IPS DF 6.9 (cell line): ENCODE measurements at regions not wholly inside any gene's neighbourhood (a gene's known extent, or its start where the extent isn't known, plus 50 kb on each side); places are given as distances from the start of the nearest gene placed in this dataset.
"Not testable (repeated sequence)": the region's sequence is repeated elsewhere in the genome, so short reads cannot be mapped to it uniquely, and the experiment has no call there.

Source experiments
- DNase-seq: peaks from one replicate; pipeline ENCODE4 v3.0.0-alpha.2; 2013; ENCODE audit warnings: low read depth, low spot score
- H3K27ac ChIP-seq: one replicate; pipeline ENCODE4 v1.5.1; 2013; ENCODE audit warnings: low read length, control low read depth
- H3K27me3 ChIP-seq: 2 replicates; pipeline ENCODE4 v1.6.1; 2013; ENCODE audit warnings: mild to moderate bottlenecking, low read length; ENCODE audit not compliant: control insufficient read depth, insufficient read depth
- H3K36me3 ChIP-seq: 2 replicates; pipeline ENCODE4 v1.6.1; 2013; ENCODE audit warnings: low read length; ENCODE audit not compliant: control insufficient read depth, insufficient read depth
- H3K4me1 ChIP-seq: 2 replicates; pipeline ENCODE4 v1.6.1; 2013; ENCODE audit warnings: low read length; ENCODE audit not compliant: control insufficient read depth, insufficient read depth
- H3K4me3 ChIP-seq: 2 replicates; pipeline ENCODE4 v1.5.1; 2013; ENCODE audit warnings: mild to moderate bottlenecking, low read length
- H3K9me3 ChIP-seq: 2 replicates; pipeline ENCODE4 v1.6.1; 2013; ENCODE audit warnings: low read length, inconsistent platforms; ENCODE audit not compliant: control insufficient read depth, insufficient read depth
- whole genome bisulfite sequencing: extraction: QIAGEN DNeasy Blood & Tissue Kit; methylation state at CpG from one replicate; pipeline ENCODE4 v1.1.7; 2013; ENCODE audit warnings: mixed read lengths, missing lambda C conversion rate; ENCODE audit not compliant: insufficient read length, insufficient coverage; 5-methylcytosine and 5-hydroxymethylcytosine counted together

- no peak overlapping the region for H3K27ac ChIP-seq
- no CpG with 5 or more reads among the region's 4 CpGs for WGBS
Measured at GRCh38 chr13:60679131-60679530, 282.1 kb downstream of the TDRD3 start.

GRCh38 chr13:60671386-60671785 lies 274.4 kb downstream of the TDRD3 start:
- no peak overlapping the region for H3K27ac ChIP-seq
- no peak overlapping the region for H3K4me3 ChIP-seq
- H3K27me3 ChIP-seq, result no peaks in the 10 kb centered on the region
- no peaks in the 10 kb centered on the region; the same call in 1 of the 2 replicates for H3K9me3 ChIP-seq
- H3K4me1 ChIP-seq, result no peaks in the 10 kb centered on the region
- DNase-seq, result no peak
- H3K36me3 ChIP-seq, result no peaks in the 10 kb centered on the region

More at GRCh38 chr13:60679131-60679530, 282.1 kb downstream of the TDRD3 start:
- H3K4me3 ChIP-seq, result no peak overlapping the region
- H3K36me3 ChIP-seq, result no peaks in the 10 kb centered on the region
- no peaks in the 10 kb centered on the region; the same call in 1 of the 2 replicates for H3K9me3 ChIP-seq
- no peaks in the 10 kb centered on the region for H3K4me1 ChIP-seq
- DNase-seq, result no peak
- no peaks in the 10 kb centered on the region for H3K27me3 ChIP-seq

- Histone ChIP-seq H3K27me3 (no peaks in the 10 kb centered on the region), H3K27ac (no peak overlapping the region), H3K9me3 (no peaks in the 10 kb centered on the region), H3K4me1 (no peaks in the 10 kb centered on the region), H3K4me3 (no peak overlapping the region), H3K36me3 (no peaks in the 10 kb centered on the region)
- WGBS, result no CpG with 5 or more reads among the region's 4 CpGs
- DNase-seq, result no peak
Measured at GRCh38 chr13:60663788-60664187, 266.8 kb downstream of the TDRD3 start.

GRCh38 chr13:60662595-60662994 lies 265.6 kb downstream of the TDRD3 start:
- WGBS, result no CpG with 5 or more reads among the region's 1 CpG
- no peak overlapping the region for H3K4me3 ChIP-seq

DNA sequence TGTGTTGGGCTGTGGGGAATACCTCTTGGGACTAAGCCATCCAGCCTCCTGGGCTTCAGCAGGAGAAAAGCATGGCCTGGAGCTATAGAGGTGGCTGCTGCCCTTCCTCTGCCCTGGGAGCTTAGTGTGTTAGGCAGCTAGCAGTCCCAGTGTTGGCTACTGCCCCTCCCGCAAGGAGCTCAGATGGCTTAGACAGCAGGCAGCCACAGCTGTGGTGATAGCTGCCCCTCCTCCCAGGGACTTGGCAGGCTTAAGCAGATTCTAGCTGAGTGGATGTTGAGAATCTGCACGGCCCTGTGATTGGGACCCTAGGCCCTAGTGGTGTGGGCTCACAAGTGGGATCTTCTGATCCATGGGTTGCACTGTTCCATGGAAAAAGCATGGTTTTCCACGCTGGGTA lies 264.5 kb downstream of the TDRD3 start:
- H3K9me3 ChIP-seq, result no peaks in the 10 kb centered on the region
- DNase-seq, result no peak
- no peak overlapping the region for H3K27ac ChIP-seq
- H3K27me3 ChIP-seq, result no peaks in the 10 kb centered on the region
- H3K4me1 ChIP-seq, result peaks cover 1% of the 10 kb centered on the region
- no peaks in the 10 kb centered on the region for H3K36me3 ChIP-seq
- no CpG with 5 or more reads among the region's 3 CpGs for WGBS
- no peak overlapping the region for H3K4me3 ChIP-seq

More at GRCh38 chr13:60662595-60662994, 265.6 kb downstream of the TDRD3 start:
- Histone ChIP-seq H3K36me3 (no peaks in the 10 kb centered on the region), H3K9me3 (no peaks in the 10 kb centered on the region), H3K4me1 (no peaks in the 10 kb centered on the region), H3K27ac (no peak overlapping the region), H3K27me3 (no peaks in the 10 kb centered on the region)
- DNase-seq, result no peak

GRCh38 chr13:60657586-60657985 lies 260.6 kb downstream of the TDRD3 start:
- not testable (repeated sequence) for H3K27ac ChIP-seq, H3K4me1 ChIP-seq, H3K9me3 ChIP-seq, H3K36me3 ChIP-seq, H3K4me3 ChIP-seq, H3K27me3 ChIP-seq, DNase-seq
- WGBS, result no CpG with 5 or more reads among the region's 1 CpG

DNA sequence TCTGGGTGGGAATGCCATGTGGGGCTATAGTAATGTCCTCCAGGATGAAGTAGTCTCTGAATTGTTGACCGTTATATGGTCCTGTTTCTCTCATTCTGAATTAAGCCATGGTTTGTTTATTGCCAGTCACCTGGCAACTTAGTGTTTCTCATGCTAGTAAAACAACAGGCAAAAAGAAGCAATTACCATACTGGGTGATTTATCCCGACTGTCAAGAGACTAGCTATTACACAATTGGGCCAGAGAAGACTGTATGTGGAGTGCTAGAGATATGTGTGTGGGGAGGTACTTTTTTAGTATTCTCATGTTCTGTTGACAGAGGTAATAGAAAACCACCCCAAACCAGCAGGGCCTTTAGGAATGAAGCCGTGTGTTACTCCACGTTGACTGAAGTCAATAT lies 258.2 kb downstream of the TDRD3 start:
- Histone ChIP-seq H3K4me3 (no peak overlapping the region), H3K27me3 (no peaks in the 10 kb centered on the region), H3K36me3 (no peaks in the 10 kb centered on the region), H3K9me3 (no peaks in the 10 kb centered on the region), H3K4me1 (peaks cover 1% of the 10 kb centered on the region), H3K27ac (no peak overlapping the region)
- no peak for DNase-seq
- no CpG with 5 or more reads among the region's 4 CpGs for WGBS

GRCh38 chr13:60654415-60654814 lies 257.4 kb downstream of the TDRD3 start:
- WGBS, result no CpG with 5 or more reads among the region's 1 CpG
- Histone ChIP-seq H3K27ac (no peak overlapping the region), H3K4me3 (no peak overlapping the region), H3K36me3 (no peaks in the 10 kb centered on the region), H3K27me3 (no peaks in the 10 kb centered on the region), H3K4me1 (peaks cover 1% of the 10 kb centered on the region), H3K9me3 (no peaks in the 10 kb centered on the region)
- DNase-seq, result no peak

GRCh38 chr13:60647547-60647946 lies 250.5 kb downstream of the TDRD3 start:
- no peak overlapping the region for H3K4me3 ChIP-seq
- no peaks in the 10 kb centered on the region; the same call in 1 of the 2 replicates for H3K4me1 ChIP-seq
- no peaks in the 10 kb centered on the region for H3K27me3 ChIP-seq
- no peaks in the 10 kb centered on the region for H3K36me3 ChIP-seq
- no peaks in the 10 kb centered on the region for H3K9me3 ChIP-seq
- DNase-seq, result no peak
- no peak overlapping the region for H3K27ac ChIP-seq

- Histone ChIP-seq H3K27me3 (no peaks in the 10 kb centered on the region), H3K9me3 (no peaks in the 10 kb centered on the region), H3K27ac (no peak overlapping the region), H3K4me3 (no peak overlapping the region), H3K36me3 (no peaks in the 10 kb centered on the region), H3K4me1 (no peaks in the 10 kb centered on the region; the same call in 1 of the 2 replicates)
- WGBS, result no CpG with 5 or more reads among the region's 3 CpGs
- DNase-seq, result no peak
Measured at GRCh38 chr13:60646620-60647019, 249.6 kb downstream of the TDRD3 start.

- Histone ChIP-seq H3K4me1 (no peaks in the 10 kb centered on the region; the same call in 1 of the 2 replicates), H3K36me3 (no peaks in the 10 kb centered on the region), H3K9me3 (no peaks in the 10 kb centered on the region), H3K4me3 (no peak overlapping the region), H3K27ac (no peak overlapping the region), H3K27me3 (no peaks in the 10 kb centered on the region)
- DNase-seq, result no peak
- no CpG with 5 or more reads among the region's 3 CpGs for WGBS
Measured at GRCh38 chr13:60645676-60646075, 248.7 kb downstream of the TDRD3 start.
